ENCODE measurements at regions not wholly inside any gene's neighbourhood (a gene's known extent, or its start where the extent isn't known, plus 50 kb on each side); places are given as distances from the start of the nearest gene placed in this dataset.

- TF ChIP-seq CTCF (conservative IDR thresholded peaks at IDR 0.05; ENCODE audit: low read depth, low read length) (no peak), EZH2 (IDR thresholded peaks at IDR 0.05; ENCODE audit: borderline replicate concordance, low read depth, low read length, poor library complexity, severe bottlenecking) (no peak)
These were observed 75.9 kb upstream of the AVPR1A start for GRCh38 chr12:63226792-63227463.

Data from A673 (cell line).